WTC11 (cell line): ENCODE measurements at regions not wholly inside any gene's neighbourhood (a gene's known extent, or its start where the extent isn't known, plus 50 kb on each side); places are given as distances from the start of the nearest gene placed in this dataset.

Experiments
- ATAC-seq: fragments of 200-7000 bp; cut with Tn5 transposase; 2 replicates; pipeline ENCODE4 v1.10.0; 2021; ENCODE audit warnings: mild to moderate bottlenecking, moderate library complexity
- CTCF ChIA-PET: fragments of 300-600 bp; sonication (Branson Sonifier 250); formaldehyde crosslinking; loops from one replicate; lab custom pipeline; 2021; ENCODE audit warnings: antibody characterized with exemption; lab: Charles Lee
- POLR2A ChIA-PET: fragments of 350-600 bp; sonication (Branson Sonifier 250); formaldehyde crosslinking; loops from one replicate; lab custom pipeline; 2021; ENCODE audit warnings: antibody characterized with exemption; lab: Charles Lee
- DNase-seq: peaks from one replicate; pipeline ENCODE4 v3.0.0; 2021; ENCODE audit warnings: low spot score
- H3K27ac Mint-ChIP-seq: 2 replicates; pipeline ENCODE4 v1.8.0; 2021; ENCODE audit warnings: mixed read lengths
- H3K27me3 Mint-ChIP-seq: 2 replicates; pipeline ENCODE4 v1.8.0; 2021; ENCODE audit warnings: low read depth, mild to moderate bottlenecking, moderate library complexity, mixed read lengths
- H3K36me3 Mint-ChIP-seq: 2 replicates; pipeline ENCODE4 v1.8.0; 2021; ENCODE audit warnings: mixed read lengths
- H3K4me1 Mint-ChIP-seq: 2 replicates; pipeline ENCODE4 v1.8.0; 2022; ENCODE audit warnings: mixed read lengths
- H3K4me3 Mint-ChIP-seq: 2 replicates; pipeline ENCODE4 v1.8.0; 2021; ENCODE audit warnings: mild to moderate bottlenecking, moderate library complexity, mixed read lengths
- H3K9me3 Mint-ChIP-seq: 2 replicates; pipeline ENCODE4 v1.8.0; 2021; ENCODE audit warnings: mixed read lengths
- ATF1 ChIP-seq: sonication (generic); formaldehyde crosslinking; IDR thresholded peaks from 2 replicates; pipeline ENCODE4 v1.8.1; 2023; ENCODE audit warnings: mild to moderate bottlenecking, moderate library complexity, missing genetic modification reagents
- ATF6 ChIP-seq: sonication (generic); formaldehyde crosslinking; IDR thresholded peaks from 2 replicates; pipeline ENCODE4 v1.8.1; 2023; ENCODE audit warnings: mild to moderate bottlenecking, missing genetic modification reagents
- CTCF ChIP-seq: fragments of 200-600 bp; IDR thresholded peaks from 2 replicates; pipeline ENCODE4 v1.8.0; 2022; ENCODE audit warnings: antibody characterized with exemption
- E2F4 ChIP-seq: sonication (generic); formaldehyde crosslinking; IDR thresholded peaks from 2 replicates; pipeline ENCODE4 v1.8.1; 2022; ENCODE audit warnings: low read depth, mild to moderate bottlenecking, moderate library complexity, missing genetic modification reagents, borderline replicate concordance
- FOXP1 ChIP-seq: sonication (generic); formaldehyde crosslinking; IDR thresholded peaks from 2 replicates; pipeline ENCODE4 v1.8.0; 2022; ENCODE audit warnings: missing genetic modification reagents, mild to moderate bottlenecking, moderate library complexity, borderline replicate concordance
- IRF1 ChIP-seq: sonication (generic); formaldehyde crosslinking; IDR thresholded peaks from 2 replicates; pipeline ENCODE4 v1.8.0; 2023; ENCODE audit warnings: missing genetic modification reagents
- JAZF1 ChIP-seq: fragments of 250-450 bp; sonication (Bioruptor Pico); IDR thresholded peaks from 2 replicates; pipeline ENCODE4 v1.9.0; 2021; ENCODE audit warnings: moderate library complexity, mild to moderate bottlenecking, inconsistent platforms
- JUN ChIP-seq: sonication (generic); formaldehyde crosslinking; IDR thresholded peaks from 2 replicates; pipeline ENCODE4 v1.8.0; 2023; ENCODE audit warnings: mild to moderate bottlenecking, missing genetic modification reagents
- KAT7 ChIP-seq: sonication (generic); formaldehyde crosslinking; IDR thresholded peaks from 2 replicates; pipeline ENCODE4 v1.8.1; 2023; ENCODE audit warnings: missing genetic modification reagents, mild to moderate bottlenecking, borderline replicate concordance
- MAX ChIP-seq: sonication (generic); formaldehyde crosslinking; IDR thresholded peaks from 2 replicates; pipeline ENCODE4 v1.8.0; 2022; ENCODE audit warnings: mild to moderate bottlenecking, missing genetic modification reagents
- OVOL2 ChIP-seq: fragments of 250-450 bp; sonication (Bioruptor Pico); IDR thresholded peaks from 2 replicates; pipeline ENCODE4 v1.9.0; 2021; ENCODE audit warnings: mild to moderate bottlenecking, borderline replicate concordance
- TP53 ChIP-seq: sonication (generic); formaldehyde crosslinking; IDR thresholded peaks from 2 replicates; pipeline ENCODE4 v1.8.1; 2023; ENCODE audit warnings: mild to moderate bottlenecking, missing genetic modification reagents
- ZBTB43 ChIP-seq: sonication (generic); formaldehyde crosslinking; IDR thresholded peaks from 2 replicates; pipeline ENCODE4 v1.8.1; 2023; ENCODE audit warnings: mild to moderate bottlenecking, missing genetic modification reagents
- ZNF138 ChIP-seq: sonication (generic); formaldehyde crosslinking; conservative IDR thresholded peaks from 2 replicates; pipeline ENCODE4 v1.8.1; 2022; ENCODE audit warnings: mild to moderate bottlenecking, moderate library complexity, missing genetic modification reagents
- ZNF396 ChIP-seq: fragments of 250-450 bp; sonication (Bioruptor Pico); IDR thresholded peaks from 2 replicates; pipeline ENCODE4 v1.8.0; 2021; ENCODE audit warnings: mild to moderate bottlenecking, moderate library complexity, borderline replicate concordance
- ZNF512 ChIP-seq: sonication (generic); formaldehyde crosslinking; IDR thresholded peaks from 2 replicates; pipeline ENCODE4 v1.8.1; 2022; ENCODE audit warnings: missing genetic modification reagents, borderline replicate concordance

- TF ChIP-seq MAX (CRISPR knock-in tag) (no peak), E2F4 (CRISPR knock-in tag) (no peak)
Observed at GRCh38 chr1:58946390-58946789, 162.5 kb upstream of the JUN start (continued).

GRCh38 chr1:58948671-58949070, 164.8 kb upstream of the JUN start:
- CTCF ChIA-PET: no interaction called here

More at GRCh38 chr1:58948671-58949070, 164.8 kb upstream of the JUN start:
- DNase-seq (no peak), ATAC-seq (no peak)
- H3K4me1 Mint-ChIP-seq: no peaks in the 10 kb centered on the region
- TF ChIP-seq ATF1 (CRISPR knock-in tag): no peak
- TF ChIP-seq ZNF512 (CRISPR knock-in tag): no peak
- no peak for TF ChIP-seq TP53 (CRISPR knock-in tag)
- TF ChIP-seq JAZF1 (CRISPR knock-in tag): no peak
- TF ChIP-seq KAT7 (CRISPR knock-in tag): no peak
- TF ChIP-seq FOXP1 (CRISPR knock-in tag): no peak
- no peak for TF ChIP-seq IRF1 (CRISPR knock-in tag)
- no peak for TF ChIP-seq CTCF
- no peak for TF ChIP-seq JUN
- no peak for TF ChIP-seq ZBTB43
- no peak for TF ChIP-seq OVOL2 (CRISPR knock-in tag)
- TF ChIP-seq ATF6: no peak
- no peak for TF ChIP-seq ZNF396 (CRISPR knock-in tag)
- no peak for TF ChIP-seq ZNF138 (CRISPR knock-in tag)
- POLR2A ChIA-PET: no interaction called here
- H3K27ac Mint-ChIP-seq: no peak overlapping the region
- 0 out of 2 replicates have a peak, but pooled peaks cover 3% of the 10 kb centered on the region for H3K36me3 Mint-ChIP-seq
- H3K4me3 Mint-ChIP-seq: no peak overlapping the region
- peaks cover 4% of the 10 kb centered on the region; the same call in 1 of the 2 replicates for H3K27me3 Mint-ChIP-seq
- peaks cover 18% of the 10 kb centered on the region for H3K9me3 Mint-ChIP-seq
